DND-41 (cell line): ENCODE measurements at regions not wholly inside any gene's neighbourhood (a gene's known extent, or its start where the extent isn't known, plus 50 kb on each side); places are given as distances from the start of the nearest gene placed in this dataset.
"Not testable (repeated sequence)": the region's sequence is repeated elsewhere in the genome, so short reads cannot be mapped to it uniquely, and the experiment has no call there.

Experiments used
- ATAC-seq: fragments of 200-7000 bp; cut with Tn5 transposase; 3 replicates; pipeline ENCODE4 v1.9.1; 2021; ENCODE audit warnings: low read depth; ENCODE audit not compliant: insufficient read depth
- DNase-seq: peaks from one replicate; pipeline ENCODE4 v3.0.0-alpha.2; 2020
- H2AFZ ChIP-seq: 2 replicates; pipeline ENCODE4 v1.6.0; 2012; ENCODE audit warnings: low read depth, low read length
- H3K27ac ChIP-seq: 2 replicates; pipeline ENCODE4 v1.5.1; 2012; ENCODE audit warnings: low read length, inconsistent platforms
- H3K27me3 ChIP-seq: fragments of 200-600 bp; sonication (generic); 2 replicates; pipeline ENCODE4 v1.6.0; 2012; ENCODE audit warnings: low read length, mild to moderate bottlenecking, inconsistent platforms; ENCODE audit not compliant: insufficient read depth, poor library complexity
- H3K36me3 ChIP-seq: 2 replicates; pipeline ENCODE4 v1.5.1; 2012; ENCODE audit warnings: low read length, inconsistent platforms; ENCODE audit not compliant: insufficient read depth
- H3K4me1 ChIP-seq: 2 replicates; pipeline ENCODE4 v1.5.1; 2012; ENCODE audit warnings: mild to moderate bottlenecking, low read length; ENCODE audit not compliant: insufficient read depth
- H3K4me2 ChIP-seq: 2 replicates; pipeline ENCODE4 v1.6.0; 2012; ENCODE audit warnings: mild to moderate bottlenecking, moderate library complexity, low read length, inconsistent platforms; ENCODE audit not compliant: insufficient read depth
- H3K4me3 ChIP-seq, 2 experiments: fragments of 200-600 bp in 1 of 2; shearing (Covaris generic) in 1 of 2; 2 replicates each; pipeline ENCODE4 v1.5.1; 2012 to 2016; ENCODE audit warnings: inconsistent platforms in 2 of 2, low read length in 2 of 2, mild to moderate bottlenecking in 2 of 2, low read depth in 1 of 2, moderate library complexity in 1 of 2
- H3K79me2 ChIP-seq: 2 replicates; pipeline ENCODE4 v1.6.0; 2012; ENCODE audit warnings: low read length, inconsistent platforms; ENCODE audit not compliant: insufficient read depth
- H3K9ac ChIP-seq: 2 replicates; pipeline ENCODE4 v1.6.0; 2012; ENCODE audit warnings: low read depth, mild to moderate bottlenecking, inconsistent platforms, low read length, moderate library complexity
- H3K9me3 ChIP-seq: 2 replicates; pipeline ENCODE4 v1.5.1; 2012; ENCODE audit warnings: low read length, moderate library complexity, mild to moderate bottlenecking, inconsistent platforms; ENCODE audit not compliant: insufficient read depth, severe bottlenecking
- H4K20me1 ChIP-seq: 2 replicates; pipeline ENCODE4 v1.6.0; 2012; ENCODE audit warnings: low read length; ENCODE audit not compliant: insufficient read depth
- CTCF ChIP-seq: IDR thresholded peaks from 2 replicates; pipeline ENCODE4 v1.5.1; 2012; ENCODE audit warnings: borderline replicate concordance, low read length, moderate library complexity, mild to moderate bottlenecking; ENCODE audit not compliant: poor library complexity, severe bottlenecking; ENCODE audit errors: extremely low read depth
- EZH2 ChIP-seq: IDR thresholded peaks from 3 replicates; pipeline ENCODE4 v1.6.1; 2012; ENCODE audit warnings: borderline replicate concordance, low read depth, mild to moderate bottlenecking, moderate library complexity, low read length, inconsistent platforms; ENCODE audit not compliant: severe bottlenecking

GRCh38 chr1:234954613-234955012 is 174.0 kb downstream of the TOMM20 start:
- peak; percentile 29; the same call in 2 of the 3 replicates for ATAC-seq
- H3K4me1 ChIP-seq, result peaks cover 20% of the 10 kb centered on the region

GRCh38 chr1:234953655-234954405 is 174.8 kb downstream of the TOMM20 start:
- TF ChIP-seq EZH2 (no peak), CTCF (no peak)
- no peak for DNase-seq
- H3K9ac ChIP-seq, result no peak overlapping the region
- no peaks in the 10 kb centered on the region for H3K36me3 ChIP-seq
- no peaks in the 10 kb centered on the region for H4K20me1 ChIP-seq
- no peaks in the 10 kb centered on the region for H3K27me3 ChIP-seq
- no peak overlapping the region for H2AFZ ChIP-seq
- no peak overlapping the region for H3K4me2 ChIP-seq
- H3K27ac ChIP-seq, result no peak overlapping the region
- H3K9me3 ChIP-seq, result peaks cover 3% of the 10 kb centered on the region
- ATAC-seq, result no peak
- H3K4me1 ChIP-seq, result peaks cover 20% of the 10 kb centered on the region
- no peaks in the 10 kb centered on the region for H3K79me2 ChIP-seq
- H3K4me3 ChIP-seq, result no peak overlapping the region

More at GRCh38 chr1:234954613-234955012, 174.0 kb downstream of the TOMM20 start:
- TF ChIP-seq CTCF (no peak), EZH2 (no peak)
- H3K27ac ChIP-seq, result peak overlapping the region; percentile 46; the same call in 1 of the 2 replicates
- no peak overlapping the region for H3K9ac ChIP-seq
- H3K27me3 ChIP-seq, result no peaks in the 10 kb centered on the region
- no peak overlapping the region for H2AFZ ChIP-seq
- H3K9me3 ChIP-seq, result no peaks in the 10 kb centered on the region
- H3K4me3 ChIP-seq, result no peak overlapping the region
- H3K79me2 ChIP-seq, result no peaks in the 10 kb centered on the region
- H3K36me3 ChIP-seq, result no peaks in the 10 kb centered on the region
- no peak overlapping the region for H3K4me2 ChIP-seq
- no peaks in the 10 kb centered on the region for H4K20me1 ChIP-seq
- DNase-seq, result no peak

- H3K36me3 ChIP-seq, result no peaks in the 10 kb centered on the region
- no peak for DNase-seq
- no peak overlapping the region for H3K27ac ChIP-seq
- H4K20me1 ChIP-seq, result no peaks in the 10 kb centered on the region
- TF ChIP-seq EZH2, result no peak
- TF ChIP-seq CTCF, result no peak
- H3K79me2 ChIP-seq, result no peaks in the 10 kb centered on the region
- H3K9ac ChIP-seq, result no peak overlapping the region
- ATAC-seq, result no peak
- H2AFZ ChIP-seq, result no peak overlapping the region
- H3K4me1 ChIP-seq, result peaks cover 11% of the 10 kb centered on the region
- H3K27me3 ChIP-seq, result no peaks in the 10 kb centered on the region
- H3K4me2 ChIP-seq, result no peak overlapping the region
- H3K4me3 ChIP-seq, result no peak overlapping the region
- peaks cover 3% of the 10 kb centered on the region for H3K9me3 ChIP-seq
Observed at GRCh38 chr1:234950598-234950997, 178.0 kb downstream of the TOMM20 start.

GRCh38 chr1:234949528-234949927 is 179.1 kb downstream of the TOMM20 start:
- not testable (repeated sequence) for ATAC-seq, H3K36me3 ChIP-seq, H3K4me1 ChIP-seq, H3K9me3 ChIP-seq, H3K4me3 ChIP-seq, H3K27ac ChIP-seq, DNase-seq, H3K27me3 ChIP-seq, H3K4me2 ChIP-seq, H4K20me1 ChIP-seq, H3K9ac ChIP-seq, H3K79me2 ChIP-seq, H2AFZ ChIP-seq
